ENCODE measurements at regions not wholly inside any gene's neighbourhood (a gene's known extent, or its start where the extent isn't known, plus 50 kb on each side); places are given as distances from the start of the nearest gene placed in this dataset.

DNA sequence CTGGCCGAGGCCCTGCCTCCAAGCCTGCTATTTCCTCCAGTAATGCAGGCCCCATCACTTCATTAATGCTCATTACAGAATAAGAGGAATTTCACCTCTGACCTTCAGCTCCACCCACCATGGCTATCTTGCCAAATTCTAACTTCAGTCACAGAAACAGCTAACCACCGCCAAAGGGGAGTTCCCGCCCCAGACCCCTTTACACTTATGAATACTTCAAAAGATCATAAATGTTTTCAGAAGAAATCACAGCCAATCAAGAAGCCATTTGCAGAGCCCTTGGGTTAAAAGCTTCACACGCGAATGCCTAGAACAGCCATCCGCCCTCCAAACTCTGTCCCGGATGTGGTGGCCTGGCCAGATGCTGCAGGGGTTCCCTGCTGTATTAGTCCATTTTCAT is 73.8 kb upstream of the TWIST2 start:
- TF ChIP-seq ZBTB7A (IDR thresholded peaks at IDR 0.05; ENCODE audit: low read depth) (no peak), MAX (IDR thresholded peaks at IDR 0.05) (no peak), FOXM1 (IDR thresholded peaks at IDR 0.05; ENCODE audit: borderline replicate concordance, low read depth) (no peak), CREB1 (IDR thresholded peaks at IDR 0.05; ENCODE audit: low read depth) (no peak), EP300 (IDR thresholded peaks at IDR 0.05; ENCODE audit: borderline replicate concordance) (no peak), USF1 (IDR thresholded peaks at IDR 0.05) (no peak), EGR1 (IDR thresholded peaks at IDR 0.05) (no peak), CEBPB (IDR thresholded peaks at IDR 0.05) (no peak), TAF1 (IDR thresholded peaks at IDR 0.05; ENCODE audit: low read depth) (no peak), RAD21 (IDR thresholded peaks at IDR 0.05; ENCODE audit: low read depth) (no peak)
- TF ChIP-seq, protein P1, sequence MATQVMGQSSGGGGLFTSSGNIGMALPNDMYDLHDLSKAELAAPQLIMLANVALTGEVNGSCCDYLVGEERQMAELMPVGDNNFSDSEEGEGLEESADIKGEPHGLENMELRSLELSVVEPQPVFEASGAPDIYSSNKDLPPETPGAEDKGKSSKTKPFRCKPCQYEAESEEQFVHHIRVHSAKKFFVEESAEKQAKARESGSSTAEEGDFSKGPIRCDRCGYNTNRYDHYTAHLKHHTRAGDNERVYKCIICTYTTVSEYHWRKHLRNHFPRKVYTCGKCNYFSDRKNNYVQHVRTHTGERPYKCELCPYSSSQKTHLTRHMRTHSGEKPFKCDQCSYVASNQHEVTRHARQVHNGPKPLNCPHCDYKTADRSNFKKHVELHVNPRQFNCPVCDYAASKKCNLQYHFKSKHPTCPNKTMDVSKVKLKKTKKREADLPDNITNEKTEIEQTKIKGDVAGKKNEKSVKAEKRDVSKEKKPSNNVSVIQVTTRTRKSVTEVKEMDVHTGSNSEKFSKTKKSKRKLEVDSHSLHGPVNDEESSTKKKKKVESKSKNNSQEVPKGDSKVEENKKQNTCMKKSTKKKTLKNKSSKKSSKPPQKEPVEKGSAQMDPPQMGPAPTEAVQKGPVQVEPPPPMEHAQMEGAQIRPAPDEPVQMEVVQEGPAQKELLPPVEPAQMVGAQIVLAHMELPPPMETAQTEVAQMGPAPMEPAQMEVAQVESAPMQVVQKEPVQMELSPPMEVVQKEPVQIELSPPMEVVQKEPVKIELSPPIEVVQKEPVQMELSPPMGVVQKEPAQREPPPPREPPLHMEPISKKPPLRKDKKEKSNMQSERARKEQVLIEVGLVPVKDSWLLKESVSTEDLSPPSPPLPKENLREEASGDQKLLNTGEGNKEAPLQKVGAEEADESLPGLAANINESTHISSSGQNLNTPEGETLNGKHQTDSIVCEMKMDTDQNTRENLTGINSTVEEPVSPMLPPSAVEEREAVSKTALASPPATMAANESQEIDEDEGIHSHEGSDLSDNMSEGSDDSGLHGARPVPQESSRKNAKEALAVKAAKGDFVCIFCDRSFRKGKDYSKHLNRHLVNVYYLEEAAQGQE (IDR thresholded peaks at IDR 0.05; ENCODE audit: low read depth) = no peak

All from Ishikawa (cell line).